MCF 10A (cell line): ENCODE measurements at regions not wholly inside any gene's neighbourhood (a gene's known extent, or its start where the extent isn't known, plus 50 kb on each side); places are given as distances from the start of the nearest gene placed in this dataset.

Source experiments
- BruUV-seq: library from RNA; stranded (reverse); fragments of 400-500 nt; replicated peaks from 2 replicates; lab custom pipeline; 2021; lab: Mats Ljungman, UMichigan
- CTCF ChIA-PET: fragments of 300-600 bp; sonication (Branson Sonifier 250); formaldehyde crosslinking; extraction: SDS; loops from one replicate; lab custom pipeline; 2021; ENCODE audit warnings: antibody characterized with exemption, inconsistent platforms; lab: Yijun Ruan, JAX
- POLR2A ChIA-PET: fragments of 300-600, 350-650 bp; sonication (Branson Sonifier 250); formaldehyde crosslinking; extraction: SDS; loops from one replicate; lab custom pipeline; 2020; ENCODE audit warnings: antibody characterized with exemption, inconsistent platforms; lab: Yijun Ruan, JAX
- DNase-seq: peaks from one replicate; pipeline ENCODE4 v3.0.0-alpha.2; 2018; ENCODE audit not compliant: unreplicated experiment
- H3K27ac Mint-ChIP-seq: one replicate; pipeline ENCODE4 v1.8.0; 2022; ENCODE audit warnings: mild to moderate bottlenecking, low read depth, mixed read lengths; ENCODE audit not compliant: unreplicated experiment
- H3K27me3 Mint-ChIP-seq: one replicate; pipeline ENCODE4 v1.8.0; 2022; ENCODE audit warnings: mixed read lengths; ENCODE audit not compliant: insufficient read depth, unreplicated experiment
- H3K36me3 Mint-ChIP-seq: one replicate; pipeline ENCODE4 v1.8.0; 2022; ENCODE audit warnings: mild to moderate bottlenecking, moderate library complexity, mixed read lengths; ENCODE audit not compliant: insufficient read depth, unreplicated experiment
- H3K4me1 Mint-ChIP-seq: one replicate; pipeline ENCODE4 v1.8.0; 2022; ENCODE audit warnings: mixed read lengths; ENCODE audit not compliant: insufficient read depth, unreplicated experiment
- H3K4me3 Mint-ChIP-seq: one replicate; pipeline ENCODE4 v1.8.0; 2022; ENCODE audit warnings: mild to moderate bottlenecking, moderate library complexity, mixed read lengths; ENCODE audit not compliant: unreplicated experiment
- H3K9me3 Mint-ChIP-seq: one replicate; pipeline ENCODE4 v1.8.0; 2022; ENCODE audit warnings: mixed read lengths; ENCODE audit not compliant: unreplicated experiment
- intact Hi-C: fragments of 100-400 bp; cut with micrococcal nuclease; formaldehyde crosslinking; loops from 2 replicates; pipeline ENCODE4 v1.14.1; 2022
- TF ChIP-seq, protein P1 (sequence below): fragments of 200-600 bp; IDR thresholded peaks from one replicate; pipeline ENCODE4 v1.8.0; 2022; ENCODE audit warnings: antibody characterized with exemption, mild to moderate bottlenecking; ENCODE audit not compliant: unreplicated experiment

DNA sequence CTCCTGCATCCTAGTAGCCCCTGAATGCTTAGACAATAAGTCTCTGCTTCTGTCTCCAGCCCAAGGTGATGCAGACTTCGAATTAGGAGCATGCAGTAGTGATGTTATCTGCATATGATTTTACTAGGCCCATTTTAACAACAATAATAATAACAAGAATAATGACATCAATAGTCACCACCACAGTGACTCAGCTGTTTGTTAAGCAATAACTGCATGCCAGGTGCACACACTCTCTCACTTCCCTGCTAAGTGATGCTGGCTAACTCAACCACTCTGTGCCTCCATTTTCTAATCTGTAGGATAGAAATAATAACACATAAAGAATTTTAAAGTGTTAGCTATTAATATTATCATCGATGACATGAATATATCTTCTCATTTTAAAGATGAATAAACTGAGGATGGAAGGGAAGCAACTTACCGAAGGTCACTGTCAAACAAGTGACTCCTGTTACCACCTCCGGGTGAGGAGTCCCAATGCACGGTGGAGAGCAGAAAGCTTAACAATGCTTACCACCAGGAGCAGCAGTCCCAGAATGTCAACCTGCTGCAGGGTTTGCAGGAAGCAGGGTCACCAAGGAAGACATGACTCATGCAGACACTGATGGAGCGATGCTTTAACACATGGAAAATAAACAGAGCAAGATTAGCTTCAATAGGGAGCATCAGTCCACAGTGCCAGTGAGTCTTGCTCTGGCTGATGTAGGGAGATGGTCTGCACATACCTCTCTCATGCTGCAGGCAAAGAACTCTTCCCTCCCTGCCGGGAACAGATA is 290.2 kb downstream of the SPATA17 start:
- Mint-ChIP-seq H3K4me1 (no peaks in the 10 kb centered on the region), H3K4me3 (no peak overlapping the region), H3K36me3 (no peaks in the 10 kb centered on the region), H3K27ac (no peak overlapping the region), H3K27me3 (peaks cover 69% of the 10 kb centered on the region), H3K9me3 (no peaks in the 10 kb centered on the region)
- ChIA-PET CTCF (interaction anchor here (0.6 kb wide), 1 partner anchor 429 kb away, joined by 3 read pairs; no protein-coding TSS in a partner anchor), POLR2A (interaction anchor here (0.7 to 0.9 kb wide), 2 partner anchors 22 to 33 kb away, joined by 3 read pairs; no protein-coding TSS in a partner anchor)
- TF ChIP-seq, protein P1, sequence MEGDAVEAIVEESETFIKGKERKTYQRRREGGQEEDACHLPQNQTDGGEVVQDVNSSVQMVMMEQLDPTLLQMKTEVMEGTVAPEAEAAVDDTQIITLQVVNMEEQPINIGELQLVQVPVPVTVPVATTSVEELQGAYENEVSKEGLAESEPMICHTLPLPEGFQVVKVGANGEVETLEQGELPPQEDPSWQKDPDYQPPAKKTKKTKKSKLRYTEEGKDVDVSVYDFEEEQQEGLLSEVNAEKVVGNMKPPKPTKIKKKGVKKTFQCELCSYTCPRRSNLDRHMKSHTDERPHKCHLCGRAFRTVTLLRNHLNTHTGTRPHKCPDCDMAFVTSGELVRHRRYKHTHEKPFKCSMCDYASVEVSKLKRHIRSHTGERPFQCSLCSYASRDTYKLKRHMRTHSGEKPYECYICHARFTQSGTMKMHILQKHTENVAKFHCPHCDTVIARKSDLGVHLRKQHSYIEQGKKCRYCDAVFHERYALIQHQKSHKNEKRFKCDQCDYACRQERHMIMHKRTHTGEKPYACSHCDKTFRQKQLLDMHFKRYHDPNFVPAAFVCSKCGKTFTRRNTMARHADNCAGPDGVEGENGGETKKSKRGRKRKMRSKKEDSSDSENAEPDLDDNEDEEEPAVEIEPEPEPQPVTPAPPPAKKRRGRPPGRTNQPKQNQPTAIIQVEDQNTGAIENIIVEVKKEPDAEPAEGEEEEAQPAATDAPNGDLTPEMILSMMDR, result no peak
- BruUV-seq, result no TSS peak
- intact Hi-C loops, result no loop called here
- DNase-seq, result peak; percentile 56

DNA sequence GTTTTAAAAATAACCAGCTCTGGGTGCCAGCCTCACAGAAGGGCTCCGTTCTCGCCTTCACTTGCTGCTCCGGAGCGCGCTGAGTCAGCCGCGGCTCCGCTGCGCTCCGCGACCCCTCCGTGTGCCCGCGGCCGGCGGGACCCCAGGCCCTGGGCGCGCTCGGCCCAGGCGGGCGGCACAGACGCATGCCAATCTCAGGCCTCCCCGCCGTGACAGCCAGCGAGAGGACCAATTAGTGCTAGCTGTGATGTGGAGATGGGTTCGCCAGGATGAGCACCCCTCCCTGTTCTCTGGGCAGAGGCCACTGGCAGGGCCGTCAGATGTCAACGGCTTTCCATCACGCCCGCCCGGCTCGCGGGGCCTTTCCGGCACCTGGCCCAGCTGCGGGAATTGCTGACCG is 293.8 kb downstream of the SPATA17 start:
- no peak for DNase-seq
- Mint-ChIP-seq H3K9me3 (no peaks in the 10 kb centered on the region), H3K36me3 (no peaks in the 10 kb centered on the region), H3K27me3 (peaks cover 53% of the 10 kb centered on the region), H3K4me3 (no peak overlapping the region), H3K27ac (no peak overlapping the region), H3K4me1 (no peaks in the 10 kb centered on the region)
- intact Hi-C loops, result no loop called here
- BruUV-seq, result no TSS peak
- ChIA-PET CTCF (interaction anchor here (0.6 to 1.6 kb wide), 3 partner anchors 9 to 1461 kb away, joined by 3 to 4 read pairs (median 3); no protein-coding TSS in a partner anchor), POLR2A (interaction anchor here (0.6 kb wide), 1 partner anchor 1747 kb away, joined by 3 read pairs; no protein-coding TSS in a partner anchor)
- TF ChIP-seq, protein P1, result no peak

DNA sequence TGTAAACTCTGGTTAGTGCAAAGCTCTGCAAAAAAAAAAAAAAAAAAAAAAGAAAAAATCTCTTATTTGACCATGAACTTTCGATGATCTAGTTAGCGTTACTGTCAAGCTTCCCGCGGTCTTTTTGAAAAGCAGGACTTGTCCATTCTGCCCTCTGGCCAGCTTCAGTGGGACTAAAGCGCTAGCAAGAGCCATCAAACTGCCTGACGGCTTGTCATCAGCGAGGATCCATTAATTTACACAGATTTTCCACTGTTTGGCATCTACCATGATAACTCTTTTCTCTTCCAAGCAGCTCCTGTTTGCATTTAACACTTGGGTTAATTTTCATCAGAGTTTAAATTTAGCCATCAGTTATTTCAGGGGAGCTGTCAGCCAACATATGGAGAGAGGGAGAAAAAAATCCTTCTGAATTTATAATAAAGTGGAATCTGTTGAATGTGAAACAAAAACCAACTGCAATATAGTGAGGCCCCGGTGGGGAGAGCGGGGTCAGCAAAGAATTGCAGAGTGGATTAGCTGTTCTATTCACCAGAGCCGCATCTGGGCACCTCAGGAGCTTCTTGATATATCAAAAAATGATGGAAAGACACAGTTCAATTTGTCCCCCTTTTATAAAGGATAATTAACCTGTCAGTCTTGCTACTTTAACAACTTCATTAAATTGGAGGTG is 298.2 kb downstream of the SPATA17 start:
- ChIA-PET CTCF (interaction anchor here (0.6 to 1.1 kb wide), 5 partner anchors 12 to 967 kb away, joined by 3 to 7 read pairs (median 3); no protein-coding TSS in a partner anchor), POLR2A (no interaction called here)
- Mint-ChIP-seq H3K27me3 (peaks cover 52% of the 10 kb centered on the region), H3K9me3 (no peaks in the 10 kb centered on the region), H3K36me3 (no peaks in the 10 kb centered on the region), H3K27ac (no peak overlapping the region), H3K4me3 (no peak overlapping the region), H3K4me1 (no peaks in the 10 kb centered on the region)
- DNase-seq, result no peak
- no TSS peak for BruUV-seq
- intact Hi-C loops, result no loop called here
- TF ChIP-seq, protein P1, result no peak

DNA sequence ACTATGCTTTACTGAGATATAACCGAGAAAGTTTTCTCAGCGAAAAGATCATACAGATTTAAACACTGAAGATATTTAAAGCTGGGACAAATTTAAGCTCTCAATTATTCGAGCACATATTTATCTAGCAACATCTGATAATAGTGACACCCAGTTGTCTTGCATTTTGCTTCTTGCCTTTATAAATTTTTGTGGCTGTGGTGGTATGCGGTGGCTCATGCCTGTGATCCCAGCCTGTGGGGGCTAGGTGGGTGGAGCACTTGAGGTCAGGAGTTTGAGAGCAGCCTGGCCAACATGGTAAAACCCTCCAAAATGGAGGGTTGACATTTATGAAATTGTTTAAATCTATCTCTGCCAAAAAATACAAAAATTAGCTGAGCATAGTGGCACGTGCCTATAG is 312.2 kb downstream of the SPATA17 start:
- H3K27me3 Mint-ChIP-seq, result peaks cover 62% of the 10 kb centered on the region
- CTCF ChIA-PET, result interaction anchor here (1.0 kb wide), 1 partner anchor 351 kb away, joined by 3 read pairs; no protein-coding TSS in a partner anchor
- no TSS peak for BruUV-seq
- no peak overlapping the region for H3K4me3 Mint-ChIP-seq
- no peak overlapping the region for H3K27ac Mint-ChIP-seq
- no peaks in the 10 kb centered on the region for H3K9me3 Mint-ChIP-seq
- TF ChIP-seq, protein P1, result no peak
- no peaks in the 10 kb centered on the region for H3K36me3 Mint-ChIP-seq
- no peak for DNase-seq
- H3K4me1 Mint-ChIP-seq, result peaks cover under 1% of the 10 kb centered on the region
- POLR2A ChIA-PET, result interaction anchor here (0.7 to 0.8 kb wide), 2 partner anchors 10 to 22 kb away, joined by 3 read pairs; no protein-coding TSS in a partner anchor
- intact Hi-C loops, result no loop called here
